GM12878 (cell line): ENCODE measurements at regions not wholly inside any gene's neighbourhood (a gene's known extent, or its start where the extent isn't known, plus 50 kb on each side); places are given as distances from the start of the nearest gene placed in this dataset.

Source experiments
- BCL11A ChIP-seq: IDR thresholded peaks from 2 replicates; pipeline ENCODE4 v1.6.1; 2011; ENCODE audit warnings: low read depth, low read length
- FOS ChIP-seq: IDR thresholded peaks from 3 replicates; pipeline ENCODE4 v1.6.1; 2011; ENCODE audit warnings: borderline replicate concordance; ENCODE audit not compliant: insufficient read length; ENCODE audit errors: extremely low read depth
- IKZF1 ChIP-seq: fragments of 450-650 bp; conservative IDR thresholded peaks from 2 replicates; pipeline ENCODE4 v1.6.1; 2017; ENCODE audit warnings: antibody characterized with exemption, mild to moderate bottlenecking
- MEF2A ChIP-seq: IDR thresholded peaks from 2 replicates; pipeline ENCODE4 v1.6.1; 2011; ENCODE audit warnings: low read depth, mild to moderate bottlenecking, low read length, moderate library complexity; ENCODE audit not compliant: insufficient read depth
- MTA3 ChIP-seq: IDR thresholded peaks from 2 replicates; pipeline ENCODE4 v1.6.1; 2012; ENCODE audit warnings: low read length, inconsistent platforms, borderline replicate concordance
- SP1 ChIP-seq: IDR thresholded peaks from one replicate; pipeline ENCODE4 v1.6.1; 2011; ENCODE audit warnings: low read depth, low read length
- STAT3 ChIP-seq: IDR thresholded peaks from 2 replicates; pipeline ENCODE4 v1.6.1; 2011; ENCODE audit warnings: low read depth, low read length, improper control_type of control experiment
- TARDBP ChIP-seq: IDR thresholded peaks from 2 replicates; pipeline ENCODE4 v1.6.1; 2016; ENCODE audit warnings: borderline replicate concordance
- TF ChIP-seq, protein P1 (sequence below): IDR thresholded peaks from 2 replicates; pipeline ENCODE4 v1.6.1; 2012; ENCODE audit warnings: mild to moderate bottlenecking, low read depth, low read length
- TF ChIP-seq, protein P2 (sequence below): fragments of 450-650 bp; IDR thresholded peaks from 2 replicates; pipeline ENCODE4 v1.6.1; 2017; ENCODE audit warnings: mild to moderate bottlenecking, low read depth, inconsistent platforms; ENCODE audit not compliant: poor library complexity, severe bottlenecking
- TF ChIP-seq, protein P3 (sequence below): IDR thresholded peaks from 2 replicates; pipeline ENCODE4 v1.6.1; 2011; ENCODE audit warnings: low read depth, low read length, improper control_type of control experiment, borderline replicate concordance

DNA sequence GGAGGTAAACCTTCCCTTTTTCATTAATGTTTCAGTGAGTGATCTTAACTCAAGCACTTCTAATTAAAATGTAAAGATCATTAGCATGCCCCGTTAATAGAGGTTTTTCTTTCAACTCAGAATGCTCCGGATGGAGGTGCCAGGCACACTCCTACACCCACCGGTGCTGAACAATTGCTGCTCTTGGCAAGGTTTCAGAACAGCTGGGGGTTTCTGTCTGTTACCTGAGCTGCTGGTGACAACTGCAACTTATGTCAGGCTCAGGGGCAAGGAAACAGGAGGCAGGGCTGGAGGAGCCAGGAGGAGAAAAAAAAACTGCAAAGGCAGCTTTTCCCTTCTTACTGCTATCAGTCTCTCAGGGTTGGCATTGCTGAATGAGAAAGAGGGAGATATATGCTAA lies 250.1 kb downstream of the DIPK2A start (continued):
- TF ChIP-seq, protein P1, sequence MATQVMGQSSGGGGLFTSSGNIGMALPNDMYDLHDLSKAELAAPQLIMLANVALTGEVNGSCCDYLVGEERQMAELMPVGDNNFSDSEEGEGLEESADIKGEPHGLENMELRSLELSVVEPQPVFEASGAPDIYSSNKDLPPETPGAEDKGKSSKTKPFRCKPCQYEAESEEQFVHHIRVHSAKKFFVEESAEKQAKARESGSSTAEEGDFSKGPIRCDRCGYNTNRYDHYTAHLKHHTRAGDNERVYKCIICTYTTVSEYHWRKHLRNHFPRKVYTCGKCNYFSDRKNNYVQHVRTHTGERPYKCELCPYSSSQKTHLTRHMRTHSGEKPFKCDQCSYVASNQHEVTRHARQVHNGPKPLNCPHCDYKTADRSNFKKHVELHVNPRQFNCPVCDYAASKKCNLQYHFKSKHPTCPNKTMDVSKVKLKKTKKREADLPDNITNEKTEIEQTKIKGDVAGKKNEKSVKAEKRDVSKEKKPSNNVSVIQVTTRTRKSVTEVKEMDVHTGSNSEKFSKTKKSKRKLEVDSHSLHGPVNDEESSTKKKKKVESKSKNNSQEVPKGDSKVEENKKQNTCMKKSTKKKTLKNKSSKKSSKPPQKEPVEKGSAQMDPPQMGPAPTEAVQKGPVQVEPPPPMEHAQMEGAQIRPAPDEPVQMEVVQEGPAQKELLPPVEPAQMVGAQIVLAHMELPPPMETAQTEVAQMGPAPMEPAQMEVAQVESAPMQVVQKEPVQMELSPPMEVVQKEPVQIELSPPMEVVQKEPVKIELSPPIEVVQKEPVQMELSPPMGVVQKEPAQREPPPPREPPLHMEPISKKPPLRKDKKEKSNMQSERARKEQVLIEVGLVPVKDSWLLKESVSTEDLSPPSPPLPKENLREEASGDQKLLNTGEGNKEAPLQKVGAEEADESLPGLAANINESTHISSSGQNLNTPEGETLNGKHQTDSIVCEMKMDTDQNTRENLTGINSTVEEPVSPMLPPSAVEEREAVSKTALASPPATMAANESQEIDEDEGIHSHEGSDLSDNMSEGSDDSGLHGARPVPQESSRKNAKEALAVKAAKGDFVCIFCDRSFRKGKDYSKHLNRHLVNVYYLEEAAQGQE = no peak
- TF ChIP-seq, protein P2, sequence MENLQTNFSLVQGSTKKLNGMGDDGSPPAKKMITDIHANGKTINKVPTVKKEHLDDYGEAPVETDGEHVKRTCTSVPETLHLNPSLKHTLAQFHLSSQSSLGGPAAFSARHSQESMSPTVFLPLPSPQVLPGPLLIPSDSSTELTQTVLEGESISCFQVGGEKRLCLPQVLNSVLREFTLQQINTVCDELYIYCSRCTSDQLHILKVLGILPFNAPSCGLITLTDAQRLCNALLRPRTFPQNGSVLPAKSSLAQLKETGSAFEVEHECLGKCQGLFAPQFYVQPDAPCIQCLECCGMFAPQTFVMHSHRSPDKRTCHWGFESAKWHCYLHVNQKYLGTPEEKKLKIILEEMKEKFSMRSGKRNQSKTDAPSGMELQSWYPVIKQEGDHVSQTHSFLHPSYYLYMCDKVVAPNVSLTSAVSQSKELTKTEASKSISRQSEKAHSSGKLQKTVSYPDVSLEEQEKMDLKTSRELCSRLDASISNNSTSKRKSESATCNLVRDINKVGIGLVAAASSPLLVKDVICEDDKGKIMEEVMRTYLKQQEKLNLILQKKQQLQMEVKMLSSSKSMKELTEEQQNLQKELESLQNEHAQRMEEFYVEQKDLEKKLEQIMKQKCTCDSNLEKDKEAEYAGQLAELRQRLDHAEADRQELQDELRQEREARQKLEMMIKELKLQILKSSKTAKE = no peak
- TF ChIP-seq MEF2A (no peak), FOS (no peak), STAT3 (no peak), MTA3 (no peak), TARDBP (no peak), SP1 (no peak), BCL11A (no peak), IKZF1 (no peak)
- TF ChIP-seq, protein P3, sequence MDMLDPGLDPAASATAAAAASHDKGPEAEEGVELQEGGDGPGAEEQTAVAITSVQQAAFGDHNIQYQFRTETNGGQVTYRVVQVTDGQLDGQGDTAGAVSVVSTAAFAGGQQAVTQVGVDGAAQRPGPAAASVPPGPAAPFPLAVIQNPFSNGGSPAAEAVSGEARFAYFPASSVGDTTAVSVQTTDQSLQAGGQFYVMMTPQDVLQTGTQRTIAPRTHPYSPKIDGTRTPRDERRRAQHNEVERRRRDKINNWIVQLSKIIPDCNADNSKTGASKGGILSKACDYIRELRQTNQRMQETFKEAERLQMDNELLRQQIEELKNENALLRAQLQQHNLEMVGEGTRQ = no peak
